ENCODE measurements at regions not wholly inside any gene's neighbourhood (a gene's known extent, or its start where the extent isn't known, plus 50 kb on each side); places are given as distances from the start of the nearest gene placed in this dataset.

- DNase-seq (ENCODE audit: low spot score), result no peak
- no peak for TF ChIP-seq CTCF (IDR thresholded peaks at IDR 0.05; ENCODE audit: extremely low read depth, missing control alignments)
Observed at GRCh38 chrX:94633237-94633636, 959.2 kb downstream of the FAM133A start.

- TF ChIP-seq CTCF (IDR thresholded peaks at IDR 0.05; ENCODE audit: extremely low read depth, missing control alignments), result no peak
Observed at GRCh38 chrX:94635003-94635402, 961.0 kb downstream of the FAM133A start.

GRCh38 chrX:94645726-94646125 lies 971.7 kb downstream of the FAM133A start:
- DNase-seq (ENCODE audit: low spot score), result no peak
- TF ChIP-seq CTCF (IDR thresholded peaks at IDR 0.05; ENCODE audit: extremely low read depth, missing control alignments), result no peak

More at GRCh38 chrX:94635003-94635402, 961.0 kb downstream of the FAM133A start:
- no peak for DNase-seq (ENCODE audit: low spot score)

- DNase-seq (ENCODE audit: low spot score), result no peak
- TF ChIP-seq CTCF (IDR thresholded peaks at IDR 0.05; ENCODE audit: extremely low read depth, missing control alignments), result no peak
Observed at GRCh38 chrX:94655180-94655579, 981.2 kb downstream of the FAM133A start.

- DNase-seq (ENCODE audit: low spot score), result no peak
- TF ChIP-seq CTCF (IDR thresholded peaks at IDR 0.05; ENCODE audit: extremely low read depth, missing control alignments), result no peak
Observed at GRCh38 chrX:94662689-94663088, 988.7 kb downstream of the FAM133A start.

GRCh38 chrX:94676285-94676684 lies 1002.3 kb downstream of the FAM133A start:
- DNase-seq (ENCODE audit: low spot score), result no peak
- TF ChIP-seq CTCF (IDR thresholded peaks at IDR 0.05; ENCODE audit: extremely low read depth, missing control alignments), result no peak

- no peak for TF ChIP-seq CTCF (IDR thresholded peaks at IDR 0.05; ENCODE audit: extremely low read depth, missing control alignments)
- no peak for DNase-seq (ENCODE audit: low spot score)
Observed at GRCh38 chrX:94686071-94686470, 1012.1 kb downstream of the FAM133A start.
